NCI-H2227 (cell line): ENCODE measurements at regions not wholly inside any gene's neighbourhood (a gene's known extent, or its start where the extent isn't known, plus 50 kb on each side); places are given as distances from the start of the nearest gene placed in this dataset.
"Not testable (repeated sequence)": the region's sequence is repeated elsewhere in the genome, so short reads cannot be mapped to it uniquely, and the experiment has no call there.

Source experiments
- DNase-seq: peaks from one replicate; lab custom pipeline; 2025; ENCODE audit not compliant: unreplicated experiment; lab: John Stamatoyannopoulos, UW

GRCh38 chr5:135776457-135776856, 58.0 kb upstream of the SLC25A48 start:
- no peak for DNase-seq

- DNase-seq: no peak
Measured at GRCh38 chr5:135761746-135762145, 72.7 kb upstream of the SLC25A48 start.

- no peak for DNase-seq
Measured at GRCh38 chr5:135759149-135759784, 75.2 kb upstream of the SLC25A48 start.

- no peak for DNase-seq
Measured at GRCh38 chr5:135753990-135754389, 80.5 kb upstream of the SLC25A48 start.

GRCh38 chr5:135750506-135750905, 84.0 kb upstream of the SLC25A48 start:
- DNase-seq: no peak

GRCh38 chr5:135747824-135748223, 86.6 kb upstream of the SLC25A48 start:
- DNase-seq: no peak

GRCh38 chr5:135745897-135746500, 88.5 kb upstream of the SLC25A48 start:
- no peak for DNase-seq

- no peak for DNase-seq
Measured at GRCh38 chr5:135743705-135744411, 90.6 kb upstream of the SLC25A48 start.

- DNase-seq: no peak
Measured at GRCh38 chr5:135743181-135743580, 91.3 kb upstream of the SLC25A48 start.

DNA sequence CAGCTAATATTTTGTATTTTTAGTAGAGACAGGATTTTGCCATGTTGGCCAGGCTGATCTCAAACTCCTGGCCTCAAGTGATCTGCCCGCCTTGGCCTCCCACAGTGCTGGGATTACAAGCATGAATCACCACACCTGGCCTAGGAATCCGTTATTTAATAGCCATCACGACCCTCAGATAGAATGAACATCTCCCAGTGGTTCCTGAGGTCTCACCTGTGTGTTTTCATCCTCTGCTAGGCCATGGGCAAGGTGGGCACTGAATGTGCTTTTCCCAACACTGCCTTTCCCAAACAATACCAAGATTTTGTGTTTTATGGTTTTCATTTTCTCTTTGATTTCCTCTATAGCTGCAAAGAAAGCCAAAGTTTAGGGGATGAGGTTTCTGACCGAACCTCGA, 92.2 kb upstream of the SLC25A48 start:
- not testable (repeated sequence) for DNase-seq

GRCh38 chr5:135741040-135741439, 93.4 kb upstream of the SLC25A48 start:
- no peak for DNase-seq

- no peak for DNase-seq
Measured at GRCh38 chr5:135740475-135740874, 94.0 kb upstream of the SLC25A48 start.

DNA sequence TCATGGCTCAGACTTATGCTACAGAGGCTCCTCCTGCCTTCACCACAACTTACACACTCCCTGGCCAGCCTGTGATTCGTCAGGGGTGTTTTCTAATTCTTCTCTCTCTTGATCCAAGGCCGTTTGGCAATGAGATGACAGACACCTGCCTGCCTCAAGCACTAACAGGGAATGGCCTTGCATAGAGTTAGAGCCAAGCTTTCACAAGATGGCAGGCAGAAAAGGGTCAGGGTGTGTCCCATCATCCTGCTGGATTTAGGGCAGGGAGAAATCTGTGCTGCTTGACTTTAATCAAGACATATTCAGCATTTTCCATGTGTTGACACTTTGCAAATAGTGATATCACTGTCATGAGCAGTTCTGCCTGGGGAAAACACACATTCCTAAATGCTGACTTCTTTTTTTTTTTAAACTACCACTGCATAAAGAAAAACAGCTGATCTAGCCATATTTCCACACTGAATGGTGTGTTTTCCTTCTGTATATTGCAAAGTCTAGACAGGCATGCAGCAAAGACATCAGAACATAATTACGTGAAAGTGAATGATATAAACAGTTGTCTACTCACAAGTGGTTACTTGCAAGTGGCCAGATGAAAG, 95.0 kb upstream of the SLC25A48 start:
- no peak for DNase-seq

DNA sequence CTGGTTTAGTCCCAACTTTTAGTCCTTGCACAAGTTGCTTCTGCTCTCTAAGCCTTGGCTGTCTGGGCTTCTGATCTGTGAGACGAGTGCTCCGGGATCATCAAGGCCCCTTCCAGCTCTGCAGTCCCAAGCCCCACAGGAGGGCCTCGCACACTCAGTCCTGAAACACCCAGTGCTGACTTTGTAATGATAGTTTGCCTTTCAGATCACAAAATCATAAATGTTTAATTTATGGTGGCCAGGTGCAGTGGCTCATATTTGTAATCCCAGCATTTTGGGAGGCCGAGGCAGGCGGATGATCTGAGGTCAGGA, 95.9 kb upstream of the SLC25A48 start:
- DNase-seq: no peak

GRCh38 chr5:135737701-135738563, 96.5 kb upstream of the SLC25A48 start:
- DNase-seq: no peak

DNA sequence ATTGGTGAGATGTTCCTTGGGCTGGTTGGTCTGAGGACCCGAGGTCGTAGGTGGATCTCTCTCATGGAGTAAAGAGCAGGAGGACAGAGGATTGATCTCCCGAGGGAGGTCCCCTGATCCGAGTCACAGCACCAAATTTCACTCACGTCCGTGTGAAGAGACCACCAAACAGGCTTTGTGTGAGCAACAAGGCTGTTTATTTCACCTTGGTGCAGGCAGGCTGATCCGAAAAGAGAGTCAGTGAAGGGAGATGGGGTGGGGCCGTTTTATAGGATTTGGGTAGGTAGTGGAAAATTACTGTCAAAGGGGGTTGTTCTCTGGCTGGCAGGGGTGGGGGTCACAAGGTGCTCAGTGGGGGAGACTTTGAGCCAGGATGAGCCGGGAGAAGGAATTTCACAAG, 97.5 kb upstream of the SLC25A48 start:
- DNase-seq: not testable (repeated sequence)

DNA sequence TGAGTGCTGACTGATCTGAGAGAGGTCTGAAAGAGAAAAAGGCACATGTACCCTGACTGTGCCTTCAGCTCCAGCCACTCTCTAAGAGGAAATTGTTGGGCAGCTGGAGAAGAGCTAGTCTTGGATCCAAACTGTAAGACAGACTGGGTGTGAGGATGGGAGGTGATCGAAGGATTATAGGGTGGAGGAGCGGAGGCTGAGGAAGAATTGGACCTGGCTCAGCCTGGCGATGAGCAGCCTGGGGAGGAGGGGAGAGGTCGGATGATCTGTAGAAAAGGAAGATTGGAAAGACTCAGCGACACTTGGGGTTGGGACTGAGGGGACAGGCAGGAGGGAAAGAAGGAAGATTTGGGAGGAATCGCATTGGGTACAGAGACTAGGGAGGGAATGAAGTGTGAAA, 98.6 kb upstream of the SLC25A48 start:
- no peak for DNase-seq

- not testable (repeated sequence) for DNase-seq
Measured at GRCh38 chr5:135734956-135735355, 99.5 kb upstream of the SLC25A48 start.

DNA sequence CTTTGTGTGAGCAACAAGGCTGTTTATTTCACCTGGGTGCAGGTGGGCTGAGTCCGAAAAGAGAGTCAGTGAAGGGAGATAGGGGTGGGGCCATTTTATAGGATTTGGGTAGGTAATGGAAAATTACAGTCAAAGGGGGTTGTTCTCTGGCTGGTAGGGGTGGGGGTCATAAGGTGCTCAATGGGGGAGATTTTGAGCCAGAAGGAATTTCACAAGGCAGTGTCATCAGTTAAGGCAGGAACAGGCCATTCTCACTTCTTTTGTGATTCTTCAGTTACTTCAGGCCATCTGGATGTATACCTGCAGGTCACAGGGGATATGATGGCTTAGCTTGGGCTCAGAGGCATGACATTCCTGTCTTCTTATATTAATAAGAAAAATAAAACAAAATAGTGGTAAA, 103.4 kb upstream of the SLC25A48 start:
- not testable (repeated sequence) for DNase-seq

DNA sequence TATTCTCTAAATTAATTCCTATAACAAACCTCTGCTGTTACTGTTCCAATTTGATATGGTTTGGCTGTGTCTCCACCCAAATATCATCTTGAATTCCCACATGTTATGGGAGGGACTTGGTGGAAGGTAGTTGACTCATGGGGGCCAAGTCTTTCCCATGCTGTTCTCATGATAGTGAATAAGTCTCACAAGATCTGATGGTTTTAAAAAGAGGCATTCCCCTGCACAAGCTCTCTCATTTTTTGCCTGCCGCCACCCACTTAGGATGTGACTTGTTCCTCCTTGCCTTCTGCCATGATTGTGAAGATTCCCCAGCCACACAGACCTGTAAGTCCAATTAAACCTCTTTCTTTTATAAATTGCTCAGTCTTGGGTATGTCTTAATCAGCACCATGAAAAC, 104.3 kb upstream of the SLC25A48 start:
- not testable (repeated sequence) for DNase-seq

- DNase-seq: no peak
Measured at GRCh38 chr5:135729321-135729786, 105.1 kb upstream of the SLC25A48 start.
